ENCODE measurements at regions not wholly inside any gene's neighbourhood (a gene's known extent, or its start where the extent isn't known, plus 50 kb on each side); places are given as distances from the start of the nearest gene placed in this dataset.

- no peak for DNase-seq (ENCODE audit: low read depth, low spot score)
- Histone ChIP-seq H3K4me3 (ENCODE audit: low read length) (no peak overlapping the region), H3K27me3 (ENCODE audit: control insufficient read depth, insufficient read depth, low read length) (no peaks in the 10 kb centered on the region), H3K4me1 (ENCODE audit: control insufficient read depth, insufficient read depth, low read length) (no peaks in the 10 kb centered on the region), H3K36me3 (ENCODE audit: control insufficient read depth, insufficient read depth, low read length) (no peaks in the 10 kb centered on the region), H3K9me3 (ENCODE audit: control insufficient read depth, insufficient read depth, low read length) (no peaks in the 10 kb centered on the region), H3K27ac (ENCODE audit: low read length) (no peak overlapping the region)
- WGBS (ENCODE audit: insufficient coverage, insufficient read length), result no CpG with 5 or more reads among the region's 6 CpGs
Observed at GRCh38 chr1:183732236-183732880, 72.6 kb upstream of the RGL1 start.

- no peaks in the 10 kb centered on the region for H3K36me3 ChIP-seq (ENCODE audit: control insufficient read depth, insufficient read depth, low read length)
- H3K9me3 ChIP-seq (ENCODE audit: control insufficient read depth, insufficient read depth, low read length), result no peaks in the 10 kb centered on the region
- H3K4me1 ChIP-seq (ENCODE audit: control insufficient read depth, insufficient read depth, low read length), result no peaks in the 10 kb centered on the region
- H3K27me3 ChIP-seq (ENCODE audit: control insufficient read depth, insufficient read depth, low read length), result no peaks in the 10 kb centered on the region
- no peak overlapping the region for H3K4me3 ChIP-seq (ENCODE audit: low read length)
- H3K27ac ChIP-seq (ENCODE audit: low read length), result no peak overlapping the region
- DNase-seq (ENCODE audit: low read depth, low spot score), result no peak
- WGBS (ENCODE audit: insufficient coverage, insufficient read length), result no CpG with 5 or more reads among the region's 2 CpGs
Observed at GRCh38 chr1:183730886-183731573, 73.9 kb upstream of the RGL1 start.

- no peak overlapping the region for H3K4me3 ChIP-seq (ENCODE audit: low read length)
- DNase-seq (ENCODE audit: low read depth, low spot score), result no peak
- no peaks in the 10 kb centered on the region for H3K36me3 ChIP-seq (ENCODE audit: control insufficient read depth, insufficient read depth, low read length)
- no peaks in the 10 kb centered on the region for H3K27me3 ChIP-seq (ENCODE audit: control insufficient read depth, insufficient read depth, low read length)
- H3K27ac ChIP-seq (ENCODE audit: low read length), result no peak overlapping the region
- no CpG with 5 or more reads among the region's 2 CpGs for WGBS (ENCODE audit: insufficient coverage, insufficient read length)
- no peaks in the 10 kb centered on the region for H3K4me1 ChIP-seq (ENCODE audit: control insufficient read depth, insufficient read depth, low read length)
- H3K9me3 ChIP-seq (ENCODE audit: control insufficient read depth, insufficient read depth, low read length), result no peaks in the 10 kb centered on the region
Observed at GRCh38 chr1:183730107-183730724, 74.7 kb upstream of the RGL1 start.

GRCh38 chr1:183726825-183727224, 73.7 kb upstream of the APOBEC4 start:
- Histone ChIP-seq H3K4me3 (ENCODE audit: low read length) (no peak overlapping the region), H3K9me3 (ENCODE audit: control insufficient read depth, insufficient read depth, low read length) (no peaks in the 10 kb centered on the region), H3K27me3 (ENCODE audit: control insufficient read depth, insufficient read depth, low read length) (no peaks in the 10 kb centered on the region), H3K27ac (ENCODE audit: low read length) (no peak overlapping the region), H3K36me3 (ENCODE audit: control insufficient read depth, insufficient read depth, low read length) (no peaks in the 10 kb centered on the region), H3K4me1 (ENCODE audit: control insufficient read depth, insufficient read depth, low read length) (no peaks in the 10 kb centered on the region)
- no peak for DNase-seq (ENCODE audit: low read depth, low spot score)
- WGBS (ENCODE audit: insufficient coverage, insufficient read length), result no CpG with 5 or more reads among the region's 1 CpG

GRCh38 chr1:183724350-183725042, 71.4 kb upstream of the APOBEC4 start:
- H3K4me1 ChIP-seq (ENCODE audit: control insufficient read depth, insufficient read depth, low read length), result no peaks in the 10 kb centered on the region
- H3K27me3 ChIP-seq (ENCODE audit: control insufficient read depth, insufficient read depth, low read length), result no peaks in the 10 kb centered on the region
- H3K36me3 ChIP-seq (ENCODE audit: control insufficient read depth, insufficient read depth, low read length), result no peaks in the 10 kb centered on the region
- H3K4me3 ChIP-seq (ENCODE audit: low read length), result no peak overlapping the region
- no peak overlapping the region for H3K27ac ChIP-seq (ENCODE audit: low read length)
- no peaks in the 10 kb centered on the region for H3K9me3 ChIP-seq (ENCODE audit: control insufficient read depth, insufficient read depth, low read length)
- no CpG with 5 or more reads among the region's 5 CpGs for WGBS (ENCODE audit: insufficient coverage, insufficient read length)
- DNase-seq (ENCODE audit: low read depth, low spot score), result no peak

GRCh38 chr1:183723571-183723970, 70.5 kb upstream of the APOBEC4 start:
- no peak for DNase-seq (ENCODE audit: low read depth, low spot score)
- Histone ChIP-seq H3K4me1 (ENCODE audit: control insufficient read depth, insufficient read depth, low read length) (peaks cover 4% of the 10 kb centered on the region; the same call in 1 of the 2 replicates), H3K9me3 (ENCODE audit: control insufficient read depth, insufficient read depth, low read length) (no peaks in the 10 kb centered on the region), H3K4me3 (ENCODE audit: low read length) (no peak overlapping the region), H3K27ac (ENCODE audit: low read length) (no peak overlapping the region), H3K36me3 (ENCODE audit: control insufficient read depth, insufficient read depth, low read length) (no peaks in the 10 kb centered on the region), H3K27me3 (ENCODE audit: control insufficient read depth, insufficient read depth, low read length) (no peaks in the 10 kb centered on the region)
- no CpG with 5 or more reads among the region's 2 CpGs for WGBS (ENCODE audit: insufficient coverage, insufficient read length)

GRCh38 chr1:183721041-183721440, 67.9 kb upstream of the APOBEC4 start:
- Histone ChIP-seq H3K4me1 (ENCODE audit: control insufficient read depth, insufficient read depth, low read length) (peaks cover 4% of the 10 kb centered on the region; the same call in 1 of the 2 replicates), H3K36me3 (ENCODE audit: control insufficient read depth, insufficient read depth, low read length) (no peaks in the 10 kb centered on the region), H3K27me3 (ENCODE audit: control insufficient read depth, insufficient read depth, low read length) (no peaks in the 10 kb centered on the region), H3K27ac (ENCODE audit: low read length) (no peak overlapping the region), H3K4me3 (ENCODE audit: low read length) (no peak overlapping the region), H3K9me3 (ENCODE audit: control insufficient read depth, insufficient read depth, low read length) (no peaks in the 10 kb centered on the region)
- no CpG with 5 or more reads among the region's 1 CpG for WGBS (ENCODE audit: insufficient coverage, insufficient read length)
- DNase-seq (ENCODE audit: low read depth, low spot score), result no peak

- H3K4me3 ChIP-seq (ENCODE audit: low read length), result no peak overlapping the region
- no peak overlapping the region for H3K27ac ChIP-seq (ENCODE audit: low read length)
Observed at GRCh38 chr1:183720028-183720427, 66.9 kb upstream of the APOBEC4 start.

GRCh38 chr1:183719289-183719688, 66.2 kb upstream of the APOBEC4 start:
- peaks cover 4% of the 10 kb centered on the region; the same call in 1 of the 2 replicates for H3K4me1 ChIP-seq (ENCODE audit: control insufficient read depth, insufficient read depth, low read length)

More at GRCh38 chr1:183720028-183720427, 66.9 kb upstream of the APOBEC4 start:
- WGBS (ENCODE audit: insufficient coverage, insufficient read length), result 100% methylated on average over 1 of the region's 3 CpGs
- Histone ChIP-seq H3K36me3 (ENCODE audit: control insufficient read depth, insufficient read depth, low read length) (no peaks in the 10 kb centered on the region), H3K27me3 (ENCODE audit: control insufficient read depth, insufficient read depth, low read length) (no peaks in the 10 kb centered on the region), H3K4me1 (ENCODE audit: control insufficient read depth, insufficient read depth, low read length) (peaks cover 4% of the 10 kb centered on the region; the same call in 1 of the 2 replicates), H3K9me3 (ENCODE audit: control insufficient read depth, insufficient read depth, low read length) (no peaks in the 10 kb centered on the region)
- no peak for DNase-seq (ENCODE audit: low read depth, low spot score)

GRCh38 chr1:183716286-183716685, 63.2 kb upstream of the APOBEC4 start:
- no peak overlapping the region for H3K27ac ChIP-seq (ENCODE audit: low read length)
- H3K36me3 ChIP-seq (ENCODE audit: control insufficient read depth, insufficient read depth, low read length), result no peaks in the 10 kb centered on the region
- H3K4me1 ChIP-seq (ENCODE audit: control insufficient read depth, insufficient read depth, low read length), result peaks cover 4% of the 10 kb centered on the region; the same call in 1 of the 2 replicates
- DNase-seq (ENCODE audit: low read depth, low spot score), result no peak
- H3K27me3 ChIP-seq (ENCODE audit: control insufficient read depth, insufficient read depth, low read length), result no peaks in the 10 kb centered on the region
- no CpG with 5 or more reads among the region's 1 CpG for WGBS (ENCODE audit: insufficient coverage, insufficient read length)
- no peak overlapping the region for H3K4me3 ChIP-seq (ENCODE audit: low read length)
- no peaks in the 10 kb centered on the region for H3K9me3 ChIP-seq (ENCODE audit: control insufficient read depth, insufficient read depth, low read length)

More at GRCh38 chr1:183719289-183719688, 66.2 kb upstream of the APOBEC4 start:
- no peak overlapping the region for H3K27ac ChIP-seq (ENCODE audit: low read length)
- H3K4me3 ChIP-seq (ENCODE audit: low read length), result no peak overlapping the region
- no peaks in the 10 kb centered on the region for H3K9me3 ChIP-seq (ENCODE audit: control insufficient read depth, insufficient read depth, low read length)
- WGBS (ENCODE audit: insufficient coverage, insufficient read length), result no CpG with 5 or more reads among the region's 2 CpGs
- DNase-seq (ENCODE audit: low read depth, low spot score), result peak; percentile 9
- no peaks in the 10 kb centered on the region for H3K36me3 ChIP-seq (ENCODE audit: control insufficient read depth, insufficient read depth, low read length)
- H3K27me3 ChIP-seq (ENCODE audit: control insufficient read depth, insufficient read depth, low read length), result no peaks in the 10 kb centered on the region

Data from iPS DF 6.9 (cell line).